PC-3 (cell line): ENCODE measurements at regions not wholly inside any gene's neighbourhood (a gene's known extent, or its start where the extent isn't known, plus 50 kb on each side); places are given as distances from the start of the nearest gene placed in this dataset.

Source experiments
- EZH2 ChIP-seq: fragments of 300-600 bp; sonication (generic); IDR thresholded peaks from one replicate; pipeline ENCODE4 v1.6.1; 2017; ENCODE audit warnings: antibody characterized with exemption, mild to moderate bottlenecking, low read length; ENCODE audit not compliant: unreplicated experiment
- TF ChIP-seq, protein P1 (sequence below): fragments of 300-600 bp; sonication (generic); conservative IDR thresholded peaks from 2 replicates; pipeline ENCODE4 v1.5.1; 2017; ENCODE audit warnings: antibody characterized with exemption, low read depth, mild to moderate bottlenecking, low read length

DNA sequence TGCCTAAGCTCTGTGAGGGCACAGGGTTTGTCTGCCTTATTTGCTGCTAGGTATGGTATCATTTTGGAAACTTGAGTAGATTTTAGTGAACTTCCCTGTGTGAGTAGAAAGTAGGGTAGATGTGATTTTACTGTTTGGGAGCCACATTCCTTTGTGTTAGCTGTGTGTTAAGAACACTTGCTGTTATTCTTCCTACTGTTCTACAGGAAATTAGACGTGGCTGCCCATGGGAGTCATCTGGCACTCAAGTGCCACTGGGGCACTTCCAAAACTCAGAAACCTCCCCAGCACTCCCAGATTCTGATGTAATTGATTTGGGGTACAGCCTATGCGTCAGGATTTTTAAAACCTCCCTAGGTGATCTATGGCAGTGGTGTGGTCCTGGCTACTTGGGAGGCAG, 369.9 kb upstream of the C2CD4B start:
- TF ChIP-seq, protein P1, sequence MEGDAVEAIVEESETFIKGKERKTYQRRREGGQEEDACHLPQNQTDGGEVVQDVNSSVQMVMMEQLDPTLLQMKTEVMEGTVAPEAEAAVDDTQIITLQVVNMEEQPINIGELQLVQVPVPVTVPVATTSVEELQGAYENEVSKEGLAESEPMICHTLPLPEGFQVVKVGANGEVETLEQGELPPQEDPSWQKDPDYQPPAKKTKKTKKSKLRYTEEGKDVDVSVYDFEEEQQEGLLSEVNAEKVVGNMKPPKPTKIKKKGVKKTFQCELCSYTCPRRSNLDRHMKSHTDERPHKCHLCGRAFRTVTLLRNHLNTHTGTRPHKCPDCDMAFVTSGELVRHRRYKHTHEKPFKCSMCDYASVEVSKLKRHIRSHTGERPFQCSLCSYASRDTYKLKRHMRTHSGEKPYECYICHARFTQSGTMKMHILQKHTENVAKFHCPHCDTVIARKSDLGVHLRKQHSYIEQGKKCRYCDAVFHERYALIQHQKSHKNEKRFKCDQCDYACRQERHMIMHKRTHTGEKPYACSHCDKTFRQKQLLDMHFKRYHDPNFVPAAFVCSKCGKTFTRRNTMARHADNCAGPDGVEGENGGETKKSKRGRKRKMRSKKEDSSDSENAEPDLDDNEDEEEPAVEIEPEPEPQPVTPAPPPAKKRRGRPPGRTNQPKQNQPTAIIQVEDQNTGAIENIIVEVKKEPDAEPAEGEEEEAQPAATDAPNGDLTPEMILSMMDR, result no peak
- no peak for TF ChIP-seq EZH2
